Cardiac muscle cell (in vitro differentiated cells and primary cell): ENCODE measurements at regions not wholly inside any gene's neighbourhood (a gene's known extent, or its start where the extent isn't known, plus 50 kb on each side); places are given as distances from the start of the nearest gene placed in this dataset.

Experiments used
- DNase-seq, 2 donors: peaks; one replicate each; pipeline versions ENCODE4 v3.0.0 to v3.0.0-alpha.2; 2010 to 2017; ENCODE audit warnings: low read depth in 1 of 2, low spot score in 1 of 2
- H3K27ac ChIP-seq: fragments of 200-600 bp; sonication (generic); 2 replicates; pipeline ENCODE4 v1.5.1; 2016
- H3K27me3 ChIP-seq: fragments of 200-600 bp; sonication (generic); 2 replicates; pipeline ENCODE4 v1.6.0; 2016; ENCODE audit warnings: control low read depth
- H3K36me3 ChIP-seq: fragments of 200-600 bp; sonication (generic); 2 replicates; pipeline ENCODE4 v1.5.1; 2016; ENCODE audit warnings: control low read depth
- H3K4me1 ChIP-seq: fragments of 200-600 bp; sonication (generic); 2 replicates; pipeline ENCODE4 v1.8.1; 2017; ENCODE audit warnings: low read depth, mild to moderate bottlenecking, mixed run types
- H3K4me3 ChIP-seq: fragments of 200-600 bp; sonication (generic); 2 replicates; pipeline ENCODE4 v1.5.1; 2016; ENCODE audit warnings: mild to moderate bottlenecking
- H3K9me3 ChIP-seq: fragments of 200-600 bp; sonication (generic); 2 replicates; pipeline ENCODE4 v1.5.1; 2017; ENCODE audit warnings: low read depth, mild to moderate bottlenecking, control low read depth
- CTCF ChIP-seq: IDR thresholded peaks from 2 replicates; pipeline ENCODE4 v1.5.1; 2012; ENCODE audit warnings: low read depth, mild to moderate bottlenecking, low read length

- Histone ChIP-seq H3K9me3 (no peaks in the 10 kb centered on the region), H3K27ac (no peak overlapping the region), H3K36me3 (no peaks in the 10 kb centered on the region), H3K27me3 (no peaks in the 10 kb centered on the region), H3K4me1 (no peaks in the 10 kb centered on the region), H3K4me3 (no peak overlapping the region)
- DNase-seq = peak; percentile 21 to 51
- TF ChIP-seq CTCF = no peak
These were observed 111.0 kb downstream of the BEGAIN start for GRCh38 chr14:100476012-100476822.

GRCh38 chr14:100484531-100485267, 102.5 kb downstream of the BEGAIN start:
- Histone ChIP-seq H3K9me3 (no peaks in the 10 kb centered on the region), H3K36me3 (no peaks in the 10 kb centered on the region), H3K4me3 (no peak overlapping the region), H3K4me1 (no peaks in the 10 kb centered on the region), H3K27me3 (no peaks in the 10 kb centered on the region), H3K27ac (no peak overlapping the region)
- DNase-seq = no peak
- no peak for TF ChIP-seq CTCF

GRCh38 chr14:100486025-100486828, 101.0 kb downstream of the BEGAIN start:
- H3K27ac ChIP-seq = no peak overlapping the region
- no peak for TF ChIP-seq CTCF
- DNase-seq = peak; percentile 78 to 92

More at GRCh38 chr14:100486025-100486828, 101.0 kb downstream of the BEGAIN start:
- Histone ChIP-seq H3K9me3 (no peaks in the 10 kb centered on the region), H3K4me1 (no peaks in the 10 kb centered on the region), H3K4me3 (no peak overlapping the region), H3K36me3 (no peaks in the 10 kb centered on the region), H3K27me3 (no peaks in the 10 kb centered on the region)
